ENCODE measurements at regions not wholly inside any gene's neighbourhood (a gene's known extent, or its start where the extent isn't known, plus 50 kb on each side); places are given as distances from the start of the nearest gene placed in this dataset.

GRCh38 chr4:155426953-155427352 lies 50.2 kb upstream of the MAP9 start:
- Histone ChIP-seq H3K4me3 (no peak overlapping the region), H3K9me3 (peaks cover 0 to 12% of the 10 kb centered on the region in 2 donors), H3K4me1 (peaks cover 0 to 9% of the 10 kb centered on the region in 2 donors), H3K36me3 (no peaks in the 10 kb centered on the region), H3K27ac (no peak overlapping the region), H3K27me3 (no peaks in the 10 kb centered on the region)
- DNase-seq (ENCODE audit: low spot score in 2 of 2), result no peak
- no peak for TF ChIP-seq POLR2AphosphoS5 (IDR thresholded peaks at IDR 0.05)
- TF ChIP-seq POLR2A (IDR thresholded peaks at IDR 0.05), result no peak
- TF ChIP-seq CTCF (IDR thresholded peaks at IDR 0.05), result no peak
- intact Hi-C loops (cut with DNase I; ENCODE audit: low total_unique reads), result no loop called here
